OCI-LY7 (cell line): ENCODE measurements at regions not wholly inside any gene's neighbourhood (a gene's known extent, or its start where the extent isn't known, plus 50 kb on each side); places are given as distances from the start of the nearest gene placed in this dataset.

Experiments
- BruUV-seq: library from RNA; stranded (reverse); fragments of 400-500 nt; replicated peaks from 2 replicates; lab custom pipeline; 2021; lab: Mats Ljungman, UMichigan
- CTCF ChIA-PET: fragments of 300-600 bp; sonication (Branson Sonifier 250); formaldehyde crosslinking; loops from one replicate; lab custom pipeline; 2022; ENCODE audit warnings: antibody characterized with exemption; ENCODE audit not compliant: unreplicated experiment; lab: Charles Lee
- POLR2A ChIA-PET: fragments of 300-600 bp; sonication (Branson Sonifier 250); formaldehyde crosslinking; loops from one replicate; lab custom pipeline; 2022; ENCODE audit warnings: antibody characterized with exemption; lab: Charles Lee
- DNase-seq: peaks from one replicate; pipeline ENCODE4 v3.0.0-alpha.2; 2015; ENCODE audit warnings: low spot score
- H2AFZ ChIP-seq: fragments of 200-600 bp; sonication (generic), shearing (Covaris generic); 2 replicates; pipeline ENCODE4 v1.6.1; 2014; ENCODE audit warnings: mild to moderate bottlenecking, antibody characterized with exemption, low read length, moderate library complexity
- H3K27ac ChIP-seq: fragments of 200-600 bp; sonication (generic); 2 replicates; pipeline ENCODE4 v1.5.1; 2014; ENCODE audit warnings: mixed run types, low read depth, mild to moderate bottlenecking, moderate library complexity, low read length, inconsistent platforms; ENCODE audit not compliant: poor library complexity, severe bottlenecking
- H3K36me3 ChIP-seq: fragments of 200-600 bp; sonication (generic); 2 replicates; pipeline ENCODE4 v1.6.1; 2014; ENCODE audit warnings: mild to moderate bottlenecking, antibody characterized with exemption, low read length, moderate library complexity, mixed read lengths; ENCODE audit not compliant: insufficient read depth
- H3K4me1 ChIP-seq: fragments of 200-600 bp; sonication (generic); 2 replicates; pipeline ENCODE4 v1.5.1; 2014; ENCODE audit warnings: mild to moderate bottlenecking, low read length; ENCODE audit not compliant: insufficient read depth, poor library complexity, severe bottlenecking
- H3K4me2 ChIP-seq: fragments of 200-600 bp; sonication (generic); 2 replicates; pipeline ENCODE4 v1.6.1; 2014; ENCODE audit warnings: mild to moderate bottlenecking, low read length
- H3K4me3 ChIP-seq: fragments of 200-600 bp; sonication (generic); 2 replicates; pipeline ENCODE4 v1.5.1; 2014; ENCODE audit warnings: mild to moderate bottlenecking, low read depth, low read length; ENCODE audit not compliant: poor library complexity, severe bottlenecking
- H3K79me2 ChIP-seq: fragments of 200-600 bp; sonication (generic); 2 replicates; pipeline ENCODE4 v1.6.1; 2016; ENCODE audit warnings: low read depth, mild to moderate bottlenecking, low read length, moderate library complexity, mixed read lengths; ENCODE audit not compliant: insufficient read depth
- H3K9me2 ChIP-seq: fragments of 200-600 bp; sonication (generic); 2 replicates; pipeline ENCODE4 v1.6.1; 2016; ENCODE audit warnings: mild to moderate bottlenecking, low read length, mixed read lengths; ENCODE audit not compliant: insufficient read depth
- H3K9me3 ChIP-seq: fragments of 200-600 bp; sonication (generic); 2 replicates; pipeline ENCODE4 v1.6.1; 2014; ENCODE audit warnings: mild to moderate bottlenecking, mixed run types, low read length, mixed read lengths
- H4K20me1 ChIP-seq: fragments of 200-600 bp; sonication (generic); 2 replicates; pipeline ENCODE4 v1.6.1; 2014; ENCODE audit warnings: mild to moderate bottlenecking, antibody characterized with exemption, low read length, moderate library complexity, mixed read lengths; ENCODE audit not compliant: insufficient read depth
- CTCF ChIP-seq: fragments of 200-600 bp; sonication (generic); conservative IDR thresholded peaks from 2 replicates; pipeline ENCODE4 v1.5.1; 2014; ENCODE audit warnings: mild to moderate bottlenecking, antibody characterized with exemption, low read length, moderate library complexity, mixed read lengths
- EZH2phosphoT487 ChIP-seq: fragments of 200-600 bp; sonication (generic); IDR thresholded peaks from 2 replicates; pipeline ENCODE4 v1.6.1; 2018; ENCODE audit warnings: low read depth, borderline replicate concordance, mild to moderate bottlenecking, mixed run types, antibody characterized with exemption, low read length, moderate library complexity, mixed read lengths
- intact Hi-C: fragments of 100-400 bp; cut with micrococcal nuclease; formaldehyde crosslinking; loops from one replicate; pipeline ENCODE4 v1.10.0; 2022; ENCODE audit not compliant: unreplicated experiment

DNA sequence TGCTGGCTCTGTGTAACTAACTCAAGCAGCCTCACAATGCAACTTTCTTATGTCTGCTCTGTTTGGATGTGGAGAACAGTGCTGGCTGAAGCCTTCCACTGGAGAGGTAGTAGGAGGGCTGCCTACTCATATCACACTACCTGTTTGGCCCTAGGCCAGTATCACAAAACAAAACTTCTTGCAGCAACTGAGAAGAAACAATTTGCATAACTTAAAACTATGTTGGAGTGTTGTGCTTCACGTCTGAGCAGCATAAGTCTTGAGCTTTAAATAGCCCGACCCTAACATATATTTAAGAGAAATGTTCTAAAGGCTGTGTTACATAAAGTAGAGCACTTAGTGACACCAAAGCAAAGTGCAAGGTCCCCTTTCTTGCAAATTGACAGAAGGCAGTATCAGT is 204.9 kb upstream of the ACVR2A start:
- no TSS peak for BruUV-seq

GRCh38 chr2:147639386-147639785 is 205.4 kb upstream of the ACVR2A start:
- no peaks in the 10 kb centered on the region for H4K20me1 ChIP-seq
- no peaks in the 10 kb centered on the region for H3K9me3 ChIP-seq
- H3K36me3 ChIP-seq = no peaks in the 10 kb centered on the region
- no peaks in the 10 kb centered on the region for H3K9me2 ChIP-seq
- H2AFZ ChIP-seq = no peak overlapping the region
- H3K79me2 ChIP-seq = no peaks in the 10 kb centered on the region
- ChIA-PET CTCF (no interaction called here), POLR2A (no interaction called here)
- H3K4me2 ChIP-seq = no peak overlapping the region
- H3K27ac ChIP-seq = no peak overlapping the region
- BruUV-seq = no TSS peak
- DNase-seq = no peak
- intact Hi-C loops = no loop called here
- TF ChIP-seq CTCF (no peak), EZH2phosphoT487 (no peak)
- no peaks in the 10 kb centered on the region for H3K4me1 ChIP-seq
- H3K4me3 ChIP-seq = no peak overlapping the region

More for the DNA sequence above, 204.9 kb upstream of the ACVR2A start:
- DNase-seq = no peak
- H3K4me1 ChIP-seq = no peaks in the 10 kb centered on the region
- no peak overlapping the region for H3K4me2 ChIP-seq
- no peaks in the 10 kb centered on the region for H4K20me1 ChIP-seq
- CTCF ChIA-PET = no interaction called here
- no peaks in the 10 kb centered on the region for H3K9me2 ChIP-seq
- H3K4me3 ChIP-seq = no peak overlapping the region
- H3K9me3 ChIP-seq = no peaks in the 10 kb centered on the region
- H3K79me2 ChIP-seq = no peaks in the 10 kb centered on the region
- TF ChIP-seq CTCF (no peak), EZH2phosphoT487 (no peak)
- POLR2A ChIA-PET = no interaction called here
- no peak overlapping the region for H3K27ac ChIP-seq
- H2AFZ ChIP-seq = no peak overlapping the region
- intact Hi-C loops = no loop called here
- no peaks in the 10 kb centered on the region for H3K36me3 ChIP-seq

DNA sequence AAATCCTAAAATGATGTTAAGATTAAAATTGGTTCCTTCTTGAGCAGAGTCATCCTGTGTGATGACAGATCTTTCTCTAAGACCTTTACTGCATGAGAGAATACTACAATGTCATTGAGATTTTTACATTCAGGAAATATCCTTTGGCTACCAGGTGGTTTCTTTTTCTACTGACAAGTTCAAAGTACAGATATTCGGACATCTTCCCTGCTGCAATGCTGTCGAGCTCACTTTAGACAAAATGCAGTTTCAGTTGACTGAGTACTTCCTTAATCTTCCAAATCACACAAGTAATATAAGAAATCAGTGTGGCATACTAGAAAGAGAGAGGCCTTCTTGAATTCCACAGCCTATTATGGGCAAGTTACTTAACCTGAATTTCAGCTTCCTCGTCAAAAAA is 207.9 kb upstream of the ACVR2A start:
- TF ChIP-seq EZH2phosphoT487 (no peak), CTCF (no peak)
- intact Hi-C loops = no loop called here
- Histone ChIP-seq H3K36me3 (no peaks in the 10 kb centered on the region), H4K20me1 (no peaks in the 10 kb centered on the region), H3K79me2 (no peaks in the 10 kb centered on the region), H3K9me3 (no peaks in the 10 kb centered on the region), H3K27ac (no peak overlapping the region), H2AFZ (no peak overlapping the region), H3K4me3 (no peak overlapping the region), H3K4me1 (no peaks in the 10 kb centered on the region), H3K4me2 (no peak overlapping the region), H3K9me2 (no peaks in the 10 kb centered on the region)
- BruUV-seq = no TSS peak
- CTCF ChIA-PET = no interaction called here
- DNase-seq = no peak
- POLR2A ChIA-PET = no interaction called here
